ENCODE measurements at regions not wholly inside any gene's neighbourhood (a gene's known extent, or its start where the extent isn't known, plus 50 kb on each side); places are given as distances from the start of the nearest gene placed in this dataset.

- DNase-seq, result no peak
These were observed 199.0 kb downstream of the ATP23 start for GRCh38 chr12:58140395-58140794.

DNA sequence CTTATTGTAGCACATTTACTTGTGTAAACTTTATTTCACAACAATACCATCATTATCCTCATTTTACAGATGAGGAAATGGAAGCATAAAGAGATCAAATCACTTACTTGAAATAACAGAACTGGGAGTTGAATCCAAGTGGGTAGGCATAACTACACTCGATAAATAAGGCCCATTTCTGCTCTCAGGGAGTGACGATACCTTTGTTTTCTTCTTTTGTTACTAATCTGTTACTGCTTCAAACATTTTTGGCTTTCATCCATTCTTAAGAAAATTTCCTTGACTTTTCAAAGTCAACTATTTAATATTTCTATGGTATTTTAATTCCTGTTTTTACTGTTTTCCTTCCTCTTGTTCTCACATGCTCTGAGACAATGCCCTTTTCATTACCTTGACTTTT lies 201.6 kb downstream of the ATP23 start:
- DNase-seq, result no peak

- DNase-seq, result no peak
These were observed 202.2 kb downstream of the ATP23 start for GRCh38 chr12:58143498-58143995.

DNA sequence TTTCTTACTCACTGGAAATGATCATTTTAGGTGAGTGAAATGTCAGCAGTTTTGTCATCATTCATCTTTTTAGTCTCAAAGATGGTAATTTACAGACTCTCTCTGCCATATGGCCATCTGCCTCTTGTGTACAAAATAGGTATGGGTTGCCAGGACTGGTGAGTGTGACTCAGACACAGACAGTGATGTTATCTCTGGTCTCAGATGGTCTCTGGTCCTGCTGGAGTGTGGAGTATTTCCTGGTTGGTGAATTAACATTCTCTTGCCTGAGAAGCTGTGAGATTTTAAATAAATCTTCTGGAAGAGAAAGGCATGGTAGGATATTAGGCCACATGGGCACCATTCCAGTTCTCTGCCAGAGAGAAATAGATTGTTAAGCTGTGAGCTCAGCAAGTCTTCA lies 207.0 kb downstream of the ATP23 start:
- no peak for DNase-seq

- DNase-seq, result no peak
These were observed 207.6 kb downstream of the ATP23 start for GRCh38 chr12:58148976-58149375.

- DNase-seq, result no peak
These were observed 213.0 kb downstream of the ATP23 start for GRCh38 chr12:58154359-58154758.

DNA sequence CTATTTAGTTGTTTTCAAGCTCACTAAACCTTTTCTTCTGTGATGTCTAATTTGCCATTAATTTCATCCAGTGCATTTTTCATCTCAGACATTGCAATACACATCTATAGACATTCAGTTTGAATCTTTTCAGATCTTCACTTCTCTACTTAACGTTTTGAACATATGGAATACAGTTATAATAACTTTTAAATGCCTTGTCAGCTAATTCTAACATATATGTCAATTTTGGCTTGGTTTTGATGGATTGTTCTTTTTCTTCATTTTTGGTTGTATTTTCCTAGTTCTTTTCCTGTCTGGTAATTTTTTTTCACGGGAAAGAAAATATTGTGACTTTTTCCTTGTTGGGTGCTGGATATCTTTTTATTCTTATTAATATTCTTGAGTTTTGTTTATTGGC lies 215.3 kb downstream of the ATP23 start:
- no peak for DNase-seq

DNA sequence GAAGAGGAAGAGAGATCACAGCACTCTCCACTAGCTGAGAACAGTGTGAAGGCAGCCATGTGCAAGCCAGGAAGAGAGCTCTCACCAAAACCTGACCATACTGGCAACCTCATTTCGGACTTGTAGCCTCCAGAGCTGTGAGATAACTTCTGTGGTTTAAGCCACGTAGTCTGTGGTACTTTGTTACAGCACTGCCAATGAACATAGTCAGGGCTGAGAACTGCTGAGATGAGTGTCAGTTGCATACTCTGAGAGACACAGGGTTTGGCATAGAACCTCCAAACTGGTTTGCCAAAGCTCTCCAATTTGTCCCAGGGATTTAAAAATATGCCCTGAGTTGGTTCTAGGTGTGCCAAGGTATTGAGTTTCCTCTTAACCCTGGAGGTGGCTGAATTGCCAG lies 218.6 kb downstream of the ATP23 start:
- no peak for DNase-seq

DNA sequence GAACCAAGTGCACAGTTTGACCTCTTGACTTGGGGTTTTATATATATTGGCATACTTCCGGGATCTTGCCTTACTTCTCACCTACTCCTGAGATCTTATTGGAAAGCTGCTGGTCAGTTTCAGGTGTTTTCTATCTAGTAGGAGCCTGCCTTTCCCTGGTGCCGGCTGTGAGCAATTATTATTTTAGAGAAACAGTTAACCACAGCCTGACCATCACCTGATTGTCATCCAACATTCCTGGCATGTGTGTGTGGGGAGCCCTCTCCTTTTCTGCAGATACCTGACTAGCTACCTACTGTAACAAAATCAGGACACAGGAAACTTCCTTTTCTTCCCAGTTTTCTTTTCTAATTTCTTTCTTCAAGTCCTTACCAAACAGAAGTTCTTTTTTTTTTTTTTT lies 220.4 kb downstream of the ATP23 start:
- DNase-seq, result no peak

DNA sequence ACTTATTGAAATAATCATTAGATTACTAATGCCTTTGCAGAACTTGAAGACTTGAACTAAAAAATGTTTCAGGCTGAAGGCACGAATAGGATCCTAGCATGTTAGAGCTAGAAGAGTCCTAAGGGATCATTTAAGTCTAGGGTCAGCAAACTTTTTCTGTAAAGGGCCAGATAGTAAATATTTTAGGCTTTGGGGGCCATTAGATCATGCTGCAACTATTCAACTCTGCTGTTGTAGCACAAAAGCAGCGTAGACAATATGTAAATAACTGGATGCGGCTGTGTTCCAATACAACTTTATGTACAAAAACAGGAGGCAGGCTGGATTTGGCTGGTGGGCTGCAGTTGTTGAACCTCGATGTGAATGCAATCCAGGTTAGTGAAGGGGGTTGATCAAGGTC lies 221.7 kb downstream of the ATP23 start:
- no peak for DNase-seq

GRCh38 chr12:58166643-58167042 lies 225.3 kb downstream of the ATP23 start:
- DNase-seq, result no peak

DNA sequence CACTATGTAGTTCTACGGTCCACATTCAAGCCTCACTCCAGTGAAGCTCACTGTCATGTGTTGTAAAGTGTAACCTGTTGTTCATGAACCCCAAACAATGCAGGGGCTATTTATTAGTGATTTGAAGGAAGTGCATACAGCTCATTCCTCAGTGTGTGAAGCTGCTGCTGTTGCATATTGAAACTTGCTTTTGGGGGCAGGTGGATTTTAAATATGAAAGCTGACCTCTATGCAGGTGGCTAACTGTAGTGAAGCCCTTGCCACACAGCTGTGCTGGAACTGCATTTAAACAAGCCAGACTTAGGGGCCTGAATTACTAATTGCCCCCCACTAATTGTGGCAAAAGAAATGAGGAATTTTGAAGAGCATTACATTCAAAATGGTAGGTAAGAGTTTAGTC lies 226.3 kb downstream of the ATP23 start:
- DNase-seq, result no peak

GRCh38 chr12:58169826-58170225 lies 228.5 kb downstream of the ATP23 start:
- no peak for DNase-seq

DNA sequence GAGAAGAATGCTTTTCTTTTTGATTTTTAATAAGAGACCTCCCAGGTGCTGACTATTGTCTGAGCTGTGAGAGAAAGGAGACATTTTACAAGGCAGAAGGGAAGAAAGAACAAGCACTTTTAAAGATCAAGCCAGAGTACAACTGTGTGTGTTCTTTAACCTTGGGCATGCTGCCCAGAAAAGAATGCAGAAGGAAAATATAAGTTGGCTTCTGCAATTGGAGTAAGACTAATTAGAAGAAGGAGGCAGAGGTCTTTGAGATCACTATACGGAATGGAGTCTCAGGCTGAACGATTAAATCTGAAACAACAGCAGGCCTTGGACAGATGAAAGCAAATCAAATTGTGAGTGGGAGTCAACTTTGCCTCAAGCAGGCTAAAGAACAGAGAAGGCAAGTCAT lies 230.5 kb downstream of the ATP23 start:
- DNase-seq, result no peak

- DNase-seq, result no peak
These were observed 231.2 kb downstream of the ATP23 start for GRCh38 chr12:58172433-58173073.

GRCh38 chr12:58174316-58174715 lies 232.9 kb downstream of the ATP23 start:
- no peak for DNase-seq

- DNase-seq, result peak; percentile 17 to 44
These were observed 235.0 kb downstream of the ATP23 start for GRCh38 chr12:58176296-58176869.

DNA sequence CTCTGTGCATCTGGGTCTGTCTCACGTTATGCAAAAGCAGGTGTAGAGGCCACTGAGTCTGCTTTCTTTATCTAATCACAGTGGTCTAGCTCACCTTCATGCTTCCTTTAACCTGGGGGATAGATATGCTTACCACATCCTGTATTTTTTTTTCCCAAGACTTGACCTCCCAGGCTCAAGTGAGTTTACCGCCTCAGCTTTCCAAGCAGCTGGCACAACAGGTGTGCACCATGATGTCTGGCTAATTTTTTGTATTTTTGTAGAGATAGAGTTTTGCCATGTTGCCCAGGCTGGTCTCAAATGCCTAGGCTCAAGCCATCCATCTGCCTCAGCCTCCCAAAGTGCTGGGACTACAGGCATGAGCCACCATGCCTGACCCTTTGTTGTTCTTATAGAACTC lies 236.0 kb downstream of the ATP23 start:
- no peak for DNase-seq

DNA sequence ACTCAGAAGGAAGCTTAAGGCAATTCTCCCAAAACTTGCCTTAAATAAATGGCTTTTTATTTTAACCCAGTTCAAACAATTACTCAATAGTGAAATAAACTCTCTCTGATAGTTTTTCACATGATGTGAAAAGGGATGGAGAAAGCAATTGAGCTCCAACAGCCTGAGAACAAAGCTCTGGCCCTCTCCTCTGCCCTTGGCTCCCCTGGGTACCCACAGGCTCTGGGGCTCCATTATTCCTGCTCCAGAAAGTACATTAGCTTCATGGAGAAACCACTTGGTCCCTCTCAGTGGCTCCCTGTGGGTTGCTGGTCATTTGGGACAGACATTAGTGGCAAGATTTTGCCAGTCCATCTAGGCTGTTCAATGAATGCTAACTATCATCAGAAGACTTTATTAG lies 242.8 kb downstream of the ATP23 start:
- DNase-seq, result no peak

DNA sequence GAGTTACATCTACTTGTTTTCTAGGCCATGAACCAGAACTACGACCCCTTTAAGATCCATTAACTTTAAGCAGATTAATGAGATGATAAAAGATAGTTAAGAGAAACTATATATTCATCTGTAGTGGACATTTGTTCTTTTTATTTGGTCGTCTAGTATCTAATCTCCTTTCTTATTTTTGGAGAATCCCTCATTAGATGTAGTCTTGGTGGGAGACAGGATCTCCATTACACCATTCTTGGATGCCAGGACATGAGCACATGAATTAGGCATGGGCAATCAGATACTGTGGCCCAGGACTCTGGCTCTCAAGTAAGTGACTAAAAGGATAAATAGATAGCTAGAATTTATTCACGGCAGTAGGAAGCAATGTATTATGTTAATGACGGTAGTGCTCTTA lies 245.0 kb downstream of the ATP23 start:
- no peak for DNase-seq

- no peak for DNase-seq
These were observed 245.5 kb downstream of the ATP23 start for GRCh38 chr12:58186914-58187313.

GRCh38 chr12:58189030-58189429 lies 247.7 kb downstream of the ATP23 start:
- DNase-seq, result no peak

- DNase-seq, result no peak
These were observed 248.5 kb downstream of the ATP23 start for GRCh38 chr12:58189893-58190292.

- DNase-seq, result no peak
These were observed 249.3 kb downstream of the ATP23 start for GRCh38 chr12:58190618-58191017.

- DNase-seq, result no peak
These were observed 255.6 kb downstream of the ATP23 start for GRCh38 chr12:58196971-58197370.

Data from activated CD4-positive, alpha-beta T cell treated with anti-CD3 and anti-CD28 coated beads, Interleukin-2, amount 50 U/mL, for 48 hours (primary cell).